Neural progenitor cell (in vitro differentiated cells): ENCODE measurements at regions not wholly inside any gene's neighbourhood (a gene's known extent, or its start where the extent isn't known, plus 50 kb on each side); places are given as distances from the start of the nearest gene placed in this dataset.

Experiments
- DNase-seq: peaks from one replicate; pipeline ENCODE4 v3.0.0-alpha.2; 2016; ENCODE audit warnings: low spot score
- H2AFZ ChIP-seq: fragments of 200-600 bp; sonication (generic); replicated peaks from 2 replicates; pipeline ENCODE4 v1.6.1; 2016; ENCODE audit warnings: antibody characterized with exemption
- H3F3A ChIP-seq: fragments of 200-600 bp; sonication (generic); 2 replicates; pipeline ENCODE4 v1.6.1; 2016; ENCODE audit warnings: antibody characterized with exemption, low read depth
- H3K27ac ChIP-seq: fragments of 200-600 bp; sonication (generic); 2 replicates; pipeline ENCODE4 v1.5.1; 2016; ENCODE audit warnings: mild to moderate bottlenecking
- H3K27me3 ChIP-seq: fragments of 200-600 bp; sonication (generic); 2 replicates; pipeline ENCODE4 v1.6.1; 2016; ENCODE audit warnings: mild to moderate bottlenecking, moderate library complexity
- H3K36me3 ChIP-seq: fragments of 200-600 bp; sonication (generic); 2 replicates; pipeline ENCODE4 v1.5.1; 2016
- H3K4me1 ChIP-seq: fragments of 200-600 bp; sonication (generic); 2 replicates; pipeline ENCODE4 v1.6.1; 2016; ENCODE audit warnings: mixed run types
- H3K4me2 ChIP-seq: fragments of 200-600 bp; sonication (generic); 2 replicates; pipeline ENCODE4 v1.6.1; 2016
- H3K4me3 ChIP-seq: fragments of 200-600 bp; sonication (generic); 2 replicates; pipeline ENCODE4 v1.5.1; 2016
- H3K79me2 ChIP-seq: fragments of 200-600 bp; sonication (generic); 2 replicates; pipeline ENCODE4 v1.6.1; 2016; ENCODE audit warnings: low read depth
- H3K9ac ChIP-seq: fragments of 200-600 bp; sonication (generic); 2 replicates; pipeline ENCODE4 v1.6.1; 2016
- H3K9me3 ChIP-seq: fragments of 200-600 bp; sonication (generic); 2 replicates; pipeline ENCODE4 v1.5.1; 2016; ENCODE audit warnings: low read depth
- H4K20me1 ChIP-seq: fragments of 200-600 bp; sonication (generic); 2 replicates; pipeline ENCODE4 v1.6.1; 2016; ENCODE audit warnings: low read depth
- H3K27ac Mint-ChIP-seq: 3 replicates; pipeline ENCODE4 v1.8.0; 2021; ENCODE audit warnings: mixed read lengths
- H3K27me3 Mint-ChIP-seq: 2 replicates; pipeline ENCODE4 v1.8.0; 2022; ENCODE audit warnings: low read depth, mild to moderate bottlenecking, inconsistent platforms, moderate library complexity, mixed read lengths; ENCODE audit not compliant: insufficient read depth
- H3K36me3 Mint-ChIP-seq: 3 replicates; pipeline ENCODE4 v1.8.0; 2021; ENCODE audit warnings: mixed read lengths
- H3K4me1 Mint-ChIP-seq: 3 replicates; pipeline ENCODE4 v1.8.0; 2021; ENCODE audit warnings: mixed read lengths
- H3K4me3 Mint-ChIP-seq: 3 replicates; pipeline ENCODE4 v1.8.0; 2021; ENCODE audit warnings: mild to moderate bottlenecking, moderate library complexity, mixed read lengths
- H3K9me3 Mint-ChIP-seq: 3 replicates; pipeline ENCODE4 v1.8.0; 2020; ENCODE audit warnings: mixed read lengths
- CTCF ChIP-seq: fragments of 200-600 bp; sonication (generic); IDR thresholded peaks from 2 replicates; pipeline ENCODE4 v1.5.1; 2017; ENCODE audit warnings: antibody characterized with exemption, mild to moderate bottlenecking
- EZH2 ChIP-seq: fragments of 200-600 bp; sonication (generic); IDR thresholded peaks from 2 replicates; pipeline ENCODE4 v1.6.1; 2017; ENCODE audit warnings: antibody characterized with exemption, mild to moderate bottlenecking, moderate library complexity
- EZH2phosphoT487 ChIP-seq: fragments of 200-600 bp; sonication (generic); IDR thresholded peaks from 2 replicates; pipeline ENCODE4 v1.6.1; 2017; ENCODE audit warnings: antibody characterized with exemption

DNA sequence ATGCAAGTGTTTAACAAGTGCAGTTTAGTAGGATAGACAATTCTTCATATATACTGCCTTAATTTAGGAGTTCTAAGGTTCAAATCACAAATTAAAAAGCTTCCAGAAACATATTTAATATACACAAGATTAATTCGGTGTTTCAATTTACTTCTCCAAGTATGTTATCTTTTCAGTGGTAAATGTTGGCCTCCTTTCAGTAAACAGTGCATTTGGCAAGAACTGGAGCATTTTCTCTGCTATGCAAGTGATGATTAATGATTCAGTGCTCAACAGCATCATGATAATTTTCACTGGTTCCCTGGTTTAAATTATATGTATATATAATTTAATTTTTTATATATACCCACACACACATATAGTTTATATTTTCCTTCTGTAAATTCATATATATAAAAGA, 541.7 kb downstream of the EFNA5 start:
- Histone ChIP-seq H3K79me2 (no peaks in the 10 kb centered on the region), H3K27me3 (no peaks in the 10 kb centered on the region), H3K27ac (no peak overlapping the region), H3F3A (no peaks in the 10 kb centered on the region), H2AFZ (no peak overlapping the region), H3K36me3 (no peaks in the 10 kb centered on the region), H3K9me3 (no peaks in the 10 kb centered on the region), H3K4me1 (no peaks in the 10 kb centered on the region), H3K4me3 (no peak overlapping the region), H3K4me2 (no peak overlapping the region), H4K20me1 (no peaks in the 10 kb centered on the region), H3K9ac (no peak overlapping the region)
- Mint-ChIP-seq H3K9me3 (peaks cover 7% of the 10 kb centered on the region), H3K36me3 (no peaks in the 10 kb centered on the region), H3K4me1 (peaks cover 4% of the 10 kb centered on the region), H3K4me3 (no peak overlapping the region), H3K27ac (no peak overlapping the region), H3K27me3 (no peaks in the 10 kb centered on the region)
- DNase-seq, result no peak
- no peak for TF ChIP-seq CTCF
- TF ChIP-seq EZH2, result no peak
- TF ChIP-seq EZH2phosphoT487, result no peak

DNA sequence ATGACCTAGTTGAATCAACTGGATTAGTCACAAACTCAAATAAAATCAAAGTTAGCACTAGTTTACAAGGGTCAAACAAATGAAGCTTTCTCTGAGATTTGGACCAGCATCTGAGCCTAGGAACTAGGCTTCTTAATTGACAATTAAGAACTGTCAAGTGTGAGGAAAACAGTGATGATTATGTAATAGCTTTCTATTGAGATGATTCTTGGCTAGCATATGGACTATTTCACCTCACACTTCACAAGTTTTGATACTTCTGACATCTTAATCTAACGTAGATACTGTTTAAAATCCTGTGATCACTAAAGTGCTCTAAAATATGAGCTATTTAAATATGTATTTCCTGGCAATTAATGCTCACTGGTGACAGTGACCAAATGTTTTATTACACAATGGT, 542.9 kb downstream of the EFNA5 start:
- Histone ChIP-seq H3K4me2 (no peak overlapping the region), H3K9me3 (no peaks in the 10 kb centered on the region), H3K27me3 (no peaks in the 10 kb centered on the region), H3K36me3 (no peaks in the 10 kb centered on the region), H3K9ac (no peak overlapping the region), H3K4me3 (no peak overlapping the region), H2AFZ (no peak overlapping the region), H3F3A (no peaks in the 10 kb centered on the region), H3K4me1 (peaks cover 4% of the 10 kb centered on the region), H3K79me2 (no peaks in the 10 kb centered on the region), H4K20me1 (no peaks in the 10 kb centered on the region), H3K27ac (no peak overlapping the region)
- Mint-ChIP-seq H3K4me3 (no peak overlapping the region), H3K27me3 (no peaks in the 10 kb centered on the region), H3K27ac (no peak overlapping the region), H3K4me1 (peaks cover 9% of the 10 kb centered on the region), H3K9me3 (peaks cover 4% of the 10 kb centered on the region), H3K36me3 (no peaks in the 10 kb centered on the region)
- no peak for TF ChIP-seq CTCF
- TF ChIP-seq EZH2, result no peak
- no peak for TF ChIP-seq EZH2phosphoT487
- DNase-seq, result no peak

DNA sequence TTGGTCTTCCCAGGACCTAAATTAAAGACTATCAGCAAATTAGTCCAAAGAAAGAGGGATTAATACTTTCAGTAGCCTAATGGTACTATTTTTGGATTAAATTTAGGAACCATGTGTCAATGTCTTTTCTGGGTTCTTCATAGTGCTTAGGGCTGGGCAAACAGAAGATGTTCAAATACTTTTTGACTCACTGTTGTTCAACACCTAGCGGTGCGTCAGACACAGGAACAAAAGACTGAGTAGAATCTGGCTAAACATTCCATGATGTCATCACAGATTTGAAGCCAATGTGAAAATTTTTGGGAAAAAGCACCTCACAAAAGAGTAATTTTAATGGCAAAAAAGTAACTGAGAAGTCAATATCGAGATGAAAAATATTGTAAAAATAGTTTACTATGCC, 544.4 kb downstream of the EFNA5 start:
- Histone ChIP-seq H3K27ac (no peak overlapping the region), H3K4me3 (no peak overlapping the region), H4K20me1 (no peaks in the 10 kb centered on the region), H3K4me2 (no peak overlapping the region), H3K9ac (no peak overlapping the region), H3K79me2 (no peaks in the 10 kb centered on the region), H3K9me3 (no peaks in the 10 kb centered on the region), H2AFZ (no peak overlapping the region), H3K27me3 (no peaks in the 10 kb centered on the region), H3F3A (no peaks in the 10 kb centered on the region), H3K4me1 (peaks cover 10% of the 10 kb centered on the region), H3K36me3 (no peaks in the 10 kb centered on the region)
- Mint-ChIP-seq H3K27ac (no peak overlapping the region), H3K9me3 (no peaks in the 10 kb centered on the region), H3K4me3 (no peak overlapping the region), H3K4me1 (peaks cover 14% of the 10 kb centered on the region), H3K36me3 (no peaks in the 10 kb centered on the region), H3K27me3 (no peaks in the 10 kb centered on the region)
- TF ChIP-seq CTCF, result no peak
- no peak for TF ChIP-seq EZH2phosphoT487
- TF ChIP-seq EZH2, result no peak
- no peak for DNase-seq

DNA sequence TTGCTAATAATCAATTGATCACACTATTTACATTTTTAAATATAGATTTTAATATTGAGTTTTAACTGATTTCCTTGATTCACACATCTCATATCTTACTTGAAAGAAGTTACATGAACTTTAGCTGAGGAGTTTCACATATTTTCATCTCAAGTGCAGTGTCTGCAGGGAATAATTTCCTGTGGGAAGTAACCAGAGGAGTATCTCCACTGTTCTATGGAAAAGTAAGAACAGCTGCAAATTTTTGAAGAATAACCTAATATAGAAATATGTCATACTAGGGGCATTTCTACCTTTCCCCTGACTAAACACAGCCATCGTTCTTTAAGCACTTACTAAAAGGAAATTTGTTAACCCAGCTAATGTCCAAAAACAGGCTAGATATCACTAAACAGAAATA, 546.4 kb downstream of the EFNA5 start:
- DNase-seq, result no peak
- no peaks in the 10 kb centered on the region for H3K27me3 ChIP-seq
- no peak overlapping the region for H3K4me3 Mint-ChIP-seq
- no peak overlapping the region for H3K27ac Mint-ChIP-seq
- peaks cover 16% of the 10 kb centered on the region for H3K4me1 ChIP-seq
- TF ChIP-seq EZH2phosphoT487 (no peak), EZH2 (no peak), CTCF (no peak)
- no peak overlapping the region for H3K9ac ChIP-seq
- no peak overlapping the region for H3K4me2 ChIP-seq
- no peak overlapping the region for H3K27ac ChIP-seq
- peaks cover 16% of the 10 kb centered on the region for H3K4me1 Mint-ChIP-seq
- H3K36me3 Mint-ChIP-seq, result no peaks in the 10 kb centered on the region
- H3K9me3 ChIP-seq, result no peaks in the 10 kb centered on the region
- no peak overlapping the region for H3K4me3 ChIP-seq
- no peaks in the 10 kb centered on the region for H3K36me3 ChIP-seq
- no peaks in the 10 kb centered on the region for H3K9me3 Mint-ChIP-seq
- no peak overlapping the region for H2AFZ ChIP-seq
- H4K20me1 ChIP-seq, result no peaks in the 10 kb centered on the region
- no peaks in the 10 kb centered on the region for H3K27me3 Mint-ChIP-seq
- peaks cover 4% of the 10 kb centered on the region for H3F3A ChIP-seq
- no peaks in the 10 kb centered on the region for H3K79me2 ChIP-seq
